Tibial nerve (tissue), 4 donors: ENCODE measurements at regions not wholly inside any gene's neighbourhood (a gene's known extent, or its start where the extent isn't known, plus 50 kb on each side); places are given as distances from the start of the nearest gene placed in this dataset.

ENCODE experiments used
- DNase-seq, 2 donors: peaks; one replicate each; pipeline ENCODE4 v3.0.0-alpha.2; 2019; ENCODE audit warnings: low spot score in 2 of 2
- H3K27ac ChIP-seq, 4 donors: fragments of 200-600 bp; sonication (generic) in 3 of 4; one replicate each; pipeline ENCODE4 v1.5.1; 2017 to 2019; ENCODE audit warnings: mild to moderate bottlenecking in 1 of 4
- H3K27me3 ChIP-seq, 2 donors: fragments of 200-600 bp; sonication (generic) in 1 of 2; one replicate each; pipeline versions ENCODE4 v1.5.1 to v1.6.0; 2017 to 2019
- H3K36me3 ChIP-seq, 3 donors: fragments of 200-600 bp; sonication (generic); one replicate each; pipeline ENCODE4 v1.5.1; 2018 to 2019
- H3K4me1 ChIP-seq, 4 donors: fragments of 200-600 bp; sonication (generic) in 3 of 4; one replicate each; pipeline ENCODE4 v1.5.1; 2017 to 2019
- H3K4me3 ChIP-seq, 4 donors: fragments of 200-600 bp; sonication (generic) in 3 of 4; one replicate each; pipeline ENCODE4 v1.5.1; 2017 to 2019; ENCODE audit warnings: mild to moderate bottlenecking in 1 of 4, moderate library complexity in 1 of 4
- H3K9me3 ChIP-seq, 4 donors: fragments of 200-600 bp; sonication (generic) in 3 of 4; one replicate each; pipeline ENCODE4 v1.5.1; 2017 to 2019
- EP300 ChIP-seq, 2 donors: sonication (generic); formaldehyde crosslinking; IDR thresholded peaks; one replicate each; pipeline ENCODE4 v1.6.1; 2017; ENCODE audit warnings: antibody characterized with exemption in 2 of 2, mild to moderate bottlenecking in 1 of 2
- POLR2A ChIP-seq, 2 donors: fragments of 450-650 bp; IDR thresholded peaks; one replicate each; pipeline ENCODE4 v1.6.1; 2017; ENCODE audit warnings: antibody characterized with exemption in 2 of 2, mild to moderate bottlenecking in 2 of 2, moderate library complexity in 2 of 2
- WGBS, 2 donors: methylation state at CpG; one replicate each; pipeline ENCODE4 v1.1.5; 2018; 5-methylcytosine and 5-hydroxymethylcytosine counted together
- TF ChIP-seq, protein P1 (sequence below), 5 experiments: fragments of 200-600 bp in 3 of 5; fragments of 450-650 bp in 2 of 5; sonication (generic) in 3 of 5; IDR thresholded peaks; one replicate each; pipeline ENCODE4 v1.5.1; 2016 to 2019; ENCODE audit warnings: antibody characterized with exemption in 5 of 5, mild to moderate bottlenecking in 3 of 5, moderate library complexity in 2 of 5

DNA sequence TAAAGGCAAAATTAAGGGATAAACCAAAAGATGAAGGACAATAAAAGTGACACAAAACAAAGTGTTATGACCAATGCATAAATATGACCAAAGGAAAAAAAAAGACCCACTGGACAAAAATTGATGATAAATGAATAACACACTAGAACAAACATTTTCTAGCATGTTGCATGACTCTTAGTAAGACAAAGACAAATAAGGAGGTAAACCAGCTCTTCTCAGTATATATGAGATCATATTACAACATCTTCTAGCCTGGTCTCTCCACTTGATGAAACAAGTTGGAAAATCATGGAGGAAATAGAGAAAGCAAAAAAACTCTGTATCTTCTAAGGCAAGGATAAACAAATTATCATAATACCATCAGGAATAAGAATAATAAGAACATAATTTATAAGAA lies 163.9 kb upstream of the GBE1 start:
- no peak for DNase-seq
- Histone ChIP-seq H3K27me3 (no peaks in the 10 kb centered on the region), H3K4me1 (no peaks in the 10 kb centered on the region), H3K27ac (no peak overlapping the region), H3K4me3 (no peak overlapping the region), H3K36me3 (no peaks in the 10 kb centered on the region), H3K9me3 (no peaks in the 10 kb centered on the region)
- TF ChIP-seq POLR2A (IDR thresholded peaks at IDR 0.05), result no peak
- TF ChIP-seq, protein P1, sequence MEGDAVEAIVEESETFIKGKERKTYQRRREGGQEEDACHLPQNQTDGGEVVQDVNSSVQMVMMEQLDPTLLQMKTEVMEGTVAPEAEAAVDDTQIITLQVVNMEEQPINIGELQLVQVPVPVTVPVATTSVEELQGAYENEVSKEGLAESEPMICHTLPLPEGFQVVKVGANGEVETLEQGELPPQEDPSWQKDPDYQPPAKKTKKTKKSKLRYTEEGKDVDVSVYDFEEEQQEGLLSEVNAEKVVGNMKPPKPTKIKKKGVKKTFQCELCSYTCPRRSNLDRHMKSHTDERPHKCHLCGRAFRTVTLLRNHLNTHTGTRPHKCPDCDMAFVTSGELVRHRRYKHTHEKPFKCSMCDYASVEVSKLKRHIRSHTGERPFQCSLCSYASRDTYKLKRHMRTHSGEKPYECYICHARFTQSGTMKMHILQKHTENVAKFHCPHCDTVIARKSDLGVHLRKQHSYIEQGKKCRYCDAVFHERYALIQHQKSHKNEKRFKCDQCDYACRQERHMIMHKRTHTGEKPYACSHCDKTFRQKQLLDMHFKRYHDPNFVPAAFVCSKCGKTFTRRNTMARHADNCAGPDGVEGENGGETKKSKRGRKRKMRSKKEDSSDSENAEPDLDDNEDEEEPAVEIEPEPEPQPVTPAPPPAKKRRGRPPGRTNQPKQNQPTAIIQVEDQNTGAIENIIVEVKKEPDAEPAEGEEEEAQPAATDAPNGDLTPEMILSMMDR (IDR thresholded peaks at IDR 0.05), result no peak
- no peak for TF ChIP-seq EP300 (IDR thresholded peaks at IDR 0.05)

DNA sequence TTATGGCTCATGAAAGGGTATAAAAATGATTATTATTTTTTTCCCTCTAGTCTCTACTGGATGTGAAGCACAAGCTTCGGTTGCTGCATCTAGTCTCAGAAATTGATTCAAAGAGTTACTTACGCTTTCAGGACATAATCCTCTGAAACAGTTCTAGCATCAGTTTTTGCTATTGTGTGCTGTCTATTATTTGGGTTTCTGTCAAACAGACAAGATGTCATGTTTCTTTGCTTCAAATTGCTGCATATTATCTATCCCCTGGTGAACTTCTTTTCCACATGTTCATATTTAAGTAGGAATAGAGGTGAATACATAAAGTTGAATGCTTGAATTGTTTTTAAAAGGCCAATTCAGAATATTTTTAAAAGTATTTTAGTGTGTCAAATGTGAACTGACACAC lies 161.6 kb upstream of the GBE1 start:
- H3K4me3 ChIP-seq, result no peak overlapping the region
- TF ChIP-seq EP300 (IDR thresholded peaks at IDR 0.05) (no peak), POLR2A (IDR thresholded peaks at IDR 0.05) (no peak)
- TF ChIP-seq, protein P1 (IDR thresholded peaks at IDR 0.05), result no peak
- H3K4me1 ChIP-seq, result no peaks in the 10 kb centered on the region
- no peaks in the 10 kb centered on the region for H3K9me3 ChIP-seq
- DNase-seq, result no peak
- WGBS, 2 donors, result 79 to 82% methylated on average over 2 of the region's 2 CpGs
- no peaks in the 10 kb centered on the region for H3K27me3 ChIP-seq
- H3K27ac ChIP-seq, result no peak overlapping the region
- no peaks in the 10 kb centered on the region for H3K36me3 ChIP-seq

GRCh38 chr3:81922404-81922803 lies 161.0 kb upstream of the GBE1 start:
- H3K36me3 ChIP-seq, result no peaks in the 10 kb centered on the region
- 94 to 100% methylated on average over 1 of the region's 1 CpG for WGBS, 2 donors
- H3K9me3 ChIP-seq, result no peaks in the 10 kb centered on the region
- no peaks in the 10 kb centered on the region for H3K27me3 ChIP-seq
- no peak overlapping the region for H3K4me3 ChIP-seq
- TF ChIP-seq, protein P1 (IDR thresholded peaks at IDR 0.05), result no peak
- TF ChIP-seq EP300 (IDR thresholded peaks at IDR 0.05), result no peak
- TF ChIP-seq POLR2A (IDR thresholded peaks at IDR 0.05), result no peak
- no peaks in the 10 kb centered on the region for H3K4me1 ChIP-seq
- DNase-seq, result no peak
- H3K27ac ChIP-seq, result no peak overlapping the region

GRCh38 chr3:81920816-81921215 lies 159.4 kb upstream of the GBE1 start:
- H3K36me3 ChIP-seq, result no peaks in the 10 kb centered on the region
- no peaks in the 10 kb centered on the region for H3K4me1 ChIP-seq
- no peak for TF ChIP-seq EP300 (IDR thresholded peaks at IDR 0.05)
- TF ChIP-seq POLR2A (IDR thresholded peaks at IDR 0.05), result no peak
- TF ChIP-seq, protein P1 (IDR thresholded peaks at IDR 0.05), result no peak
- H3K4me3 ChIP-seq, result no peak overlapping the region
- no peaks in the 10 kb centered on the region for H3K9me3 ChIP-seq
- no peak for DNase-seq
- no peaks in the 10 kb centered on the region for H3K27me3 ChIP-seq
- no peak overlapping the region for H3K27ac ChIP-seq
- 21 to 38% methylated on average over 1 of the region's 1 CpG for WGBS, 2 donors

GRCh38 chr3:81916890-81917289 lies 155.4 kb upstream of the GBE1 start:
- TF ChIP-seq POLR2A (IDR thresholded peaks at IDR 0.05) (no peak), EP300 (IDR thresholded peaks at IDR 0.05) (no peak)
- TF ChIP-seq, protein P1 (IDR thresholded peaks at IDR 0.05), result no peak
- DNase-seq, result no peak
- 71 to 80% methylated on average over 1 of the region's 1 CpG for WGBS, 2 donors
- no peaks in the 10 kb centered on the region for H3K9me3 ChIP-seq
- H3K27me3 ChIP-seq, result no peaks in the 10 kb centered on the region
- no peaks in the 10 kb centered on the region for H3K36me3 ChIP-seq
- H3K4me3 ChIP-seq, result no peak overlapping the region
- H3K27ac ChIP-seq, result no peak overlapping the region
- H3K4me1 ChIP-seq, result no peaks in the 10 kb centered on the region
